GM21423 (cell line): ENCODE measurements at regions not wholly inside any gene's neighbourhood (a gene's known extent, or its start where the extent isn't known, plus 50 kb on each side); places are given as distances from the start of the nearest gene placed in this dataset.

Source experiments
- ATAC-seq: cut with Tn5 transposase; IDR thresholded peaks from one replicate; pipeline ENCODE4 v1.9.1; 2021; ENCODE audit warnings: mild to moderate bottlenecking, moderate library complexity; ENCODE audit not compliant: unreplicated experiment

GRCh38 chr6:21984135-21984534 lies 312.7 kb downstream of the PRL start:
- no peak for ATAC-seq

DNA sequence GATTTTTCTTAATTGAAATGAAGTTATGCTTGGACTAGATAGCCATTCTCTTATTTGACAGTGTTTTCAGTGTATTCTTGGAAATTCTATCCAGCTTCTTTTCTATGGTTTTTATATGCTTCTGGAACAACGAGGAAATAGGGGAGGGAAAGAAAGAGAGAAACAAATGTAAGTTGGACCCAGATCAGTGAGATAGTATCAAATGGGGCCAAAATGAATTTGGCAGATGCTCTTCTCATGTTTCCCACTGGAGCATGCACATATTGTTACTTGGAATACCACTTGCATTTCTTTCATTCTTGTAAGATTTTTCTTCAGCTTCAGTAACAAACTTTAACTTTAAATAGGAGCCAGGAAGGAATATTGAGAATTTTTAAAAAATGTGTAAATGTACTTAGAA lies 312.3 kb downstream of the PRL start:
- ATAC-seq = no peak

- ATAC-seq = no peak
These were observed 310.9 kb downstream of the PRL start for GRCh38 chr6:21985904-21986303.

DNA sequence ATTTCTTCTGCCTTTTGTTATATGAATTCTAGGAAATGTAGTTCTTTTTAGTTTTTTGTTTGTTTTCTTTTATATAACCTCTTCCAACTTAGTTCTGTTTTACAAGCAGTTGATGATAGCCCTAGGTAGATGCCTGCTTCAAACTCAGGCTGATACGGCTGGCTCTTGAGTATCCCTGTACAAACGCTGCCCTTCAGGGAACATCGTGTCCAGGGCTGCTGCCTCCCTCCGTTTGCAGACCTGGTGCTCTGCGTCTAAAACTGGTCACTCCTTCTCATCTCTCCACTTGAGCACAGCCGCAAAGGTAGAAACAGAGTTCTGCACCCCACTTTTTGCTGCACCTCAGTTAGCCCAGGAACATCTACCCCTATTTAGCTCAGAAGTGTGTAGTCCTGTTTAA lies 310.1 kb downstream of the PRL start:
- no peak for ATAC-seq

DNA sequence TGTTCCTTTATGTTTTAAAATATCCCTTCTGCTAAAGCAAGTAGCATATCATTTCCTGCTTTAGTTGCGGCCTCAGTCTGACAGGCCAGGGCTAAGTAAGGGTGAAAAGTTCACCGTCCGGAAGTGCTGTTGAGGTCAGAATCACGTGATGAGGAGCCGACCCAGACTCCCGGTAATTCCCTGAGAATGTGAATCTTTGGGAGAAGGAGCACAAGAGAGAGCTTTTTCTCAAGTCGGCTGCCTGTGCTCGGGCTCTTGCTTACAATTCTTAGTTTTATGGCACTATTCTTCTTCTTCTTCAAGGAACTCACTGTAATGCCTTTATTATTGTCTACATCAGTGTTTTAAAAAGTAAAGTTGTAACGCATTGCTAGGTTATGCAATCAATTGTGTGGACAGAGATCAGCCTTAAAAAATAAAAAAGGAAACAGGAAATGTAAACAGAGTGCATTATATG lies 309.3 kb downstream of the PRL start:
- peak; percentile 93 for ATAC-seq

DNA sequence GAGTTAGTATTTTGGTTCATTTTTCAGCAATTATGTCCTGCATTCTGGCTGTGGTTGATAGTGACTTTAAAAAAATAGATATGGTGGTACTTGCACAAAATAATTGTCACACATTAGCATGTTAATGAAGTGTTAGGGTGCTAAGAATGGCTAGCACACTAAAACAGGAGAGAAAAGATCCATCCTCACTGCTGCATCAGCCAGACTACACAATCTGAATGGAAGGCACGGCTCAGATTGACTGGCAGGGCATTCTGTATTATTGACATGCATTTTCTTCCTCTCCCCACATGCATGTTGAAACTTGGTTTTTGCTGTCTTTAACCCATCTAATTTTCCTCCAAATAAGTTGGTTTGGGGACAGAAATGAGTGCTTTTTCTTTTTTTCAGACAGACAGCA lies 306.3 kb downstream of the PRL start:
- ATAC-seq = no peak

- ATAC-seq = no peak
These were observed 304.5 kb downstream of the PRL start for GRCh38 chr6:21992178-21992967.

GRCh38 chr6:21993841-21994240 lies 303.0 kb downstream of the PRL start:
- no peak for ATAC-seq

DNA sequence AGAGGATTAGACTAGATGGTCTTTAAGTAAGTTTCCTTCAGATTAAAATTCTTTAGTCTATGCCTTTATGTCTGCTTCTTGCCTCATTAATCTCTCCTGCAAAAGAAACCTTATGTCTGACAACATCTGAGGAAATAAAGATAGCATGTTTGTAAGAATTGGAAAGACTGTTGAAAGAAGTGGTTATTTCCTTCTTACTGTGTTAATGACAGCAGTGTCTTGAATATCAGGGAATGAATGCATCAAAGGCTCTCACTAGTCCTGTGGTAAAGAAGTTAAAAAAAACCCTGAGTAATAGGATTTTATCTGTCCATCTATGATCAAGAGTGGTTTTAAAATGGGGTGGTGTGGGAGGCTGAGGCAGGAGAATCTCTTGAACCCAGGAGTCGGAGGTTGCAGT lies 302.0 kb downstream of the PRL start:
- ATAC-seq = no peak

DNA sequence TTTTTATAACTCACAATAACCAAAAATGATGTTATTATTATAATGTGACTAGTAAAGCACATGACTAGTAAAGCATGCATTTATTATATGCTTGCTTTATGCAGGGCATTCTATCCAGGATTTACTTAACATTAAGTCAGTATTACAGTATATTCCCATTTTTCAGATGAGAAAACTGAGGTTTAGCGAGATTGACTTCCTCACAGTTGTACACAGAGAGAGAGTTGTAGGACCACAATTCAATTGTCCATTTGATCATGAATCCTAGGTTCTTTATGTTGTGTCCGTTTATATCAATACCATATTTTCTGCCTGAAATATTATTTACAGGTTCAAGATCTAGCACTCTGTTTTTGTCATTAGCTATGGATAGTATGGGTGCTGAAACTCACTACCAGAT lies 301.5 kb downstream of the PRL start:
- no peak for ATAC-seq

DNA sequence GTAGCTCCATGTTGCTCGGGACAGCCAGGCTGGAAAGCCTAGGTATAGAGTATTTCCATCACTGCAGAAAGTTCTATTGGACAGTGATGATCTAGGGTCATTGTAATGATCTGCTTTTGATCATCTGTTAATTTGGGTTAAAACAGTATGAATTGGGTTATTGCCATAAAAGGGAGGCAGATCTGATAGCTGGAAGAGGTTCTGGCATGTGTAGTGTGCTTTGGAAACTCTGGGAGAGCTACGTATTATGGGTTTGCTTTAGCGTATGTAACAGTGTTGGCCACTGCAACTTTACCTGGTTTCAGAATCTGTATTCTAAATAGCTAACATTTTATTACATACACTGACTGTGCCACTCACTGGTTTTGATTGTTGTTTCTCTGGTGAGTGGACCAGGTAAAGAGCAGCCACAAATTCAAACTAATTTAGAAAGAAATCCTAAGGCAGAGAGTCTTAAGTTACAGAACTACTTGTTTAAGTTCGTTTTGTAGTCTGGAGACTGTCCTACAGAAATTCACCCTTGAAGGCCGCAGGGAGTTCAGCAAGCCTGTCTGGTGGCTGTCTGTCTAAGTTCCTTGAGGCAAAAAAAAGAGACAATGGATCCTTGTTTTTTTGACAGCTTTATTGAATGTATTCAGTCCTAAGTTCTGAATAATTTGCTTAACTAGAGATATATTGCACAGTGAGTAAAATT lies 300.3 kb downstream of the PRL start:
- ATAC-seq = no peak

DNA sequence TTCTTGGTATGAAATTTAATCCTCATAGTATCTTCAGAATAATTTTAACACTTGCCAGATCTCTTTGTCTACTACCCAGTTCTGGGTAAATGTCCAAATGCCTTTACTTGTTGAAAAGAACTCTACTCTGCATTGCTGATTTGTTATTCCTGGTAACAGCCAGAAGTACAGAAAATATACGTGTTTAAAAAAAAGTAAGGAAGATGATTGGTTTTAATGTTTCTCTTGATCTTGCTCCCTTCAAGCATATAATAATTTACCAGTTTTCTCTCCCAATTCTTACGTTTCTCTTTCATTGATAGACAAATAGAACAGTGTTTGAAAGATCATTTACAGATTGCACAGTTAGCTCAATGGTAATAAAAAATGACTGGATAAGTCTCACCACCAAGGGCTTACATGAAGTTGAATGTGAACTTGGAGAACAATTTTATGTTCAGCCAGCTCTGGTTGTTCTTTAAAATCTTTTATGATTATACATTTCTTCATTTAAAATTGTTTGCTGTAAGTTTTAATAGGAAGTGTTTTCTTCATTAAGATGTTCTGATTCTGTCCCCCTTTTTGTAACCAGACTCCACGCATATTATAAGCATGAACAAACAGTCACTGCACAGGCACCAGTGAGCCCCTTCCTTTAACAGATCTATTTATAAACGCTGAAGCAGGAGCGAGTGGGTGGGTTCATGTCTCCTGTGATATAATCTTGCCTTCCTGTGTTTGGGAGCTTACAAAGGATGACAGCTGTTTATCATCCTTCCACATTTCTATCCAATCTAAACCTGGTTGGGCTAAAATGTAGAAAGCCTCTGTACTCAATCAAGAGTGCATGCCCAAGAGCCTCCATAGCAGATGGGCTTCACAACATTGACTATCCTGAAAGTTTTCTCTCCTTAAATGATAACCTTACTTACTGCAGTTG lies 299.5 kb downstream of the PRL start:
- no peak for ATAC-seq

DNA sequence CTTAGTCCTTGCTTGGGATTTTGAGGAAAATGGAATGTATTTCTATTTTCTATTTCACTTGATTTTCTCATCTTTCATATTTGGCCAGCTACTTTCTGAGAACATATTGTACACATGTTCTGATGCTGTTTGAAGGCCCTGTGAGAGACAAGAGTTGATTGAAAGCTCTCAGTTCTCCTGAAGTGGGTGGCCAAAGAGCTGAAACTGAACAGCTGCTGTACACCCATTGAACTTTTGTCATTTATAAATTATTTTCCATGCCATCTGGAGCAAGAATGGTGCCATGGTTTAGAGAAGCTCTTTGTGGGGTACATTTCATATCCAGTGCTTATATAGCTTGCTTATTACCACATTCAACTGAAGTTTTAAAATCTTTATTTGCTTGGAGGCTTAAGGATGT lies 298.3 kb downstream of the PRL start:
- no peak for ATAC-seq

DNA sequence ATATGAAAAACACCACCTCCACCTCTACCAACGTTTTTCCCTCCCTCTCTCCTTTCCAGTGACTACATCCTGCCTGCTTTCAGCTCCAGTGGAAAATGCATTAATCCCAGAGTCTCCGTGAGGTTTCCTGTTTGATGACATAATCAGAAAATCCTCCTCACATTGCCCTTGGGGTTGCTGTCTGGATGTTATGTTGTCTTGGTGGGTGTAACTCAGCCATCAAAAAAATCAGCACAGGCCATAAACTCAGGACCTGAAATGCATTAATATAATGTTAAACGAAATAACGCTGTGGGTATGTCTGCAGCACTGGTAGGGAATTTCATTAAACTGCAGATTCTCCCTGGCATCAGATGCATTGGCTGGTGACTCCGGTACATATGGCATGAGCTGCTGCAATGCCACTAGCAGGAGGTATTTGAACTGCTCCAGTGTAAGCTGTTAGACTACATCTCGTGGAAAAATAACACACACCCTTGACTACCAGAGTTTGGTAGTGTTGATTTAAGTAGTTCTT lies 297.8 kb downstream of the PRL start:
- no peak for ATAC-seq

GRCh38 chr6:21999741-22000140 lies 297.1 kb downstream of the PRL start:
- ATAC-seq = no peak

GRCh38 chr6:22001396-22002027 lies 295.3 kb downstream of the PRL start:
- no peak for ATAC-seq

GRCh38 chr6:22003287-22003686 lies 293.5 kb downstream of the PRL start:
- no peak for ATAC-seq

DNA sequence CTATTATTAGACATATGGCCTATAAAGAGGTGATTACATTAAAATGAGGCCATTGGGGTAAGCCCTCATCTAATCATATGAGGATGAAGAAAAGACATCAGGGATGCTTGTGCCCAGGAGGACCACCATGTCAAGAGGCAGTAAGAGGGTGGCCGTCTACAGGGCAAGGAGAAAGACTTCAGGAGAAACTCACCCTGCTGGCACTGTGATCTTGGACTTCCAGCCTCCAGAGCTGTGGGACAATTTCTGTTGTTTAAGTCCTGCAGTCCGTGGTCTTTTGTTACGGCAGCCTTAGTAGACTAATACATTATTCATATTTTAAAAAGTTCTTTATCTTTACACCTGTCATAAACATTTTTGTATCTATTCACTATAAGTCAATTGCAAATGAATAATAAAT lies 290.0 kb downstream of the PRL start:
- ATAC-seq = no peak

DNA sequence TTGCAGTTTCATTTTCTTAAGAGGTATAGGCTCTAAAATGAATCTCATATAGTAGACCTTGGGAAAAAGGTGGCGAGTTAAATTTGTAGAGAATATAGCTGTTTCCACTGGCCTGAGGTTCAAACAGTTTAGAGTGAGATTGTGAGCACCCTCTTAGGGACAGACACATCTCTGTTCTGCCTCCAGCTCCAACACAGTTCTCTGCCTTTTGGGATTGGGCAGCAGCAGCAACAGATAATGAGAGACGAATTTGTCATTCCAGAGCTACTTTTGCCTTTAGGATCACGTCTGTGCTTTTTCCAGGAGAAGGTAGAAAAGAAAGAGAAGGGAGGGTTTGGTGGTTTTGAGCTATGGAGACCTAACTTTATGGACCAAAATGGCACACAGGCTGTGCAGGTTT lies 289.4 kb downstream of the PRL start:
- no peak for ATAC-seq

DNA sequence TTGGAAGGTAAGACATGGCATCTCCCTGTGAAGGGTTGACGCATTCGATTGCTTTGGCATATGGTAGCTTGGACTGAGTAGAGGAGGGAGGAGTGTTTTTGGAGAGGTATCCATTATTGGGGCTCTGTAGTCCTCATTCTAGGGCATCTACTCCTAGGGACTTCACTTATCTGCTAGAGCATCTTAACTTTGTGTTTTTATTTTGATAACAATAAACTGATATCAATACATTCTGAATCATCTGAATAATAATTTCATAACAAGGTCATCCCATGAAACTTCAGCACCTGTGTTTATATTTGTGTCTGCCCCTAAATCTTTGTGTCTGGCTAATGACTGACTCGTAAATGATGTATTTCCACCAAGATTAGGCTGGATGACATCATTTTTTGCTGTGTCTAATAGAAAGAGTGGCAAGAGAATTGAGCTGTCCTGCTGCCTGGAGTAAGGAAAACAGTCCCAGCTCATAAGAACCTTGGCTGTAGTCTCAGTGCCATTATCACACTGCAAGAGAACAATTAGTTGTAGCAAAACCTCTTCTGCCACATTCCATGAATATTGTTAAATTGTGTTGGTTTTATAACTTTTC lies 288.5 kb downstream of the PRL start:
- ATAC-seq = no peak
